ENCODE measurements at regions not wholly inside any gene's neighbourhood (a gene's known extent, or its start where the extent isn't known, plus 50 kb on each side); places are given as distances from the start of the nearest gene placed in this dataset.

DNA sequence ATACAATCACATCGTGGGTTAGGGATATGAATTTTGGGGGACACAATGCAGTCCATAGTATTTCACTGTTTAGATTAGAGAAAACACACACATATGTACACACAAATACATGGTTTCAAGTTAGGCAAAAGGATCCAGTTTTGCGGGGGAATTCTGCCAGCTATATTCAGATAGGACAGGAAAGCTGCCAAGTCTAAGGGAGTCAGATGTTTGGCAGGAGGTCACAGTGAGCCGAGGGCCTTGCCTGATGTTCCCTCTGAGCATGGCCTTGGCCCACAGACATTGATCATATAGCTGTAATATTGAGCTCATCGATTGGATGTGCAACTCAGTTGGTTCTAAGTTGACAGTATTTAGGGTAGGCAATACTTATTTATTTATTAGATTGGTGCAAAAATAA, 122.8 kb downstream of the ADRA2A start:
- H3K4me3 ChIP-seq (ENCODE audit: low read depth, low read length), result no peak overlapping the region
- TF ChIP-seq, protein P1, sequence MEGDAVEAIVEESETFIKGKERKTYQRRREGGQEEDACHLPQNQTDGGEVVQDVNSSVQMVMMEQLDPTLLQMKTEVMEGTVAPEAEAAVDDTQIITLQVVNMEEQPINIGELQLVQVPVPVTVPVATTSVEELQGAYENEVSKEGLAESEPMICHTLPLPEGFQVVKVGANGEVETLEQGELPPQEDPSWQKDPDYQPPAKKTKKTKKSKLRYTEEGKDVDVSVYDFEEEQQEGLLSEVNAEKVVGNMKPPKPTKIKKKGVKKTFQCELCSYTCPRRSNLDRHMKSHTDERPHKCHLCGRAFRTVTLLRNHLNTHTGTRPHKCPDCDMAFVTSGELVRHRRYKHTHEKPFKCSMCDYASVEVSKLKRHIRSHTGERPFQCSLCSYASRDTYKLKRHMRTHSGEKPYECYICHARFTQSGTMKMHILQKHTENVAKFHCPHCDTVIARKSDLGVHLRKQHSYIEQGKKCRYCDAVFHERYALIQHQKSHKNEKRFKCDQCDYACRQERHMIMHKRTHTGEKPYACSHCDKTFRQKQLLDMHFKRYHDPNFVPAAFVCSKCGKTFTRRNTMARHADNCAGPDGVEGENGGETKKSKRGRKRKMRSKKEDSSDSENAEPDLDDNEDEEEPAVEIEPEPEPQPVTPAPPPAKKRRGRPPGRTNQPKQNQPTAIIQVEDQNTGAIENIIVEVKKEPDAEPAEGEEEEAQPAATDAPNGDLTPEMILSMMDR (IDR thresholded peaks at IDR 0.05; ENCODE audit: low read depth, low read length, missing control alignments), result no peak
- DNase-seq (ENCODE audit: low read depth), result no peak

DNA sequence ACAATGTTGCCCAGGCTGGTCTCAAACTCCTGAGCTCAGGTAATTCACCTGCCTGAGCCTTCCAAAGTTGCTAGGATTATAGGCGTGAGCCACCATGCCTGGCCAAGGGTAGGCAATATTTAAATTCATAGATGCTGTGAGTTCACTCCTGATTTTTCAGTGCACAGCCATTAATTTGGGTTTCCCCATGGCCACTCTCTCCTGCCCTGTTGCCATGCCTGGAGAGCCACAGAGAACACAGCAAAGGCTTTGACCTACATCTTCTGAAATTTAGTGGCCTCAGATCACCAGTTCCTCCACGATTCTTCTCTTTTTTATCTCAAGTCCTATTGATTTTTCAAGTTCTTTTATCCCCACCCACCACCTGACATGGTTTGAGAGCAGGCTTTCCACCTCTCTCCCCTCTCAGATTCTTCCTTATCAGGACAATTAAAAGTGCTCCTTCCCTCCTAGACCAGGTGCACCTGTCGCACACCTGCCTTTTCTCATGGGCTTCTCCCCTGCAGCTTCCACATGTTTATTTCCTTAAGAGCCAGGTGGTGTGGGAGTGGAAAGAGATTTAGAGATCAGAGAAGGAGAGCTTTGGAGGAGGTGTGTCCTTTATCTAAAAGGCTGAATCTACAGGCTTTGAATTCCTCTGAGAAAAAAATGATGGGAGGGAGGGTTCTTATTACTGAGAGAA, 123.8 kb downstream of the ADRA2A start:
- TF ChIP-seq, protein P1 (IDR thresholded peaks at IDR 0.05; ENCODE audit: low read depth, low read length, missing control alignments), result no peak
- no peak for DNase-seq (ENCODE audit: low read depth)
- H3K4me3 ChIP-seq (ENCODE audit: low read depth, low read length), result no peak overlapping the region

DNA sequence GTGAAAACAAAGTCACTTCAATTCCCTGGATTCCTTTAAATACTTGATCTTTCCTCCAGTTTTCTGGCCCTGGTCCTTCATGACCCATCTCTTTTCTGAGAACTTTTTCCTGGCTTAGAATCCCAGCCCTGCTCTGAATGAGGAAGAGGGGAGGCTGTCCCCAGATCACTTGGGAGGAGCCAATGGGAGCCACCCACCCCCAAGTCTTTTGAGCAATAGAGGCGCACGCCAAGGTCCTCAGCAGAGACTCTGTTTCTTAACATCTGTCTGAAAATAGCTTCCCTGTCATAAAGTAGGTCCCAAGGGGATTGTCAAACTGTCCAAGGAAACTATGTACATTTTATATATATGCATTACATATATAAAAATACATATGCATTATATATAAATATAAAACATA, 126.8 kb downstream of the ADRA2A start:
- TF ChIP-seq, protein P1 (IDR thresholded peaks at IDR 0.05; ENCODE audit: low read depth, low read length, missing control alignments), result no peak
- H3K4me3 ChIP-seq (ENCODE audit: low read depth, low read length), result no peak overlapping the region
- no peak for DNase-seq (ENCODE audit: low read depth)

DNA sequence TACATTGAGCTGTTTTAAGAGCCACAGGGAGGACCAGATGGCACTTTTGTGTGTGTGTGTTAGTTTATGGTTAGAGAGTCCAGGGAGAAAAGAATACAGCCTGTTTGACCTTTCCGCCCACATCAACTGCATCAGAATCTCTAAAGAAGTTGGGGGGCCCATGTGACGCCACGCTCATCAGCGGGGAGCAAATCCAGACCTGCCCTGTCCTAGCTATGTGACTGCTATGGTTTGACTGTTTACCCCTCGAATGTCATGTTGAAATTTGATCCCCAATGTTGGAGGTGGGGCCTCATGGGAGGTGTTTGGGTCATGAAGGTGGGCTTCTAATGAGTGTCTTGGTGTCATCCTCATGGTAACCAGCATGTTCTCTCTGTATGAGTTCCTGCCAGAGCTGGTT, 128.0 kb downstream of the ADRA2A start:
- TF ChIP-seq, protein P1 (IDR thresholded peaks at IDR 0.05; ENCODE audit: low read depth, low read length, missing control alignments), result no peak
- no peak for DNase-seq (ENCODE audit: low read depth)
- no peak overlapping the region for H3K4me3 ChIP-seq (ENCODE audit: low read depth, low read length)

DNA sequence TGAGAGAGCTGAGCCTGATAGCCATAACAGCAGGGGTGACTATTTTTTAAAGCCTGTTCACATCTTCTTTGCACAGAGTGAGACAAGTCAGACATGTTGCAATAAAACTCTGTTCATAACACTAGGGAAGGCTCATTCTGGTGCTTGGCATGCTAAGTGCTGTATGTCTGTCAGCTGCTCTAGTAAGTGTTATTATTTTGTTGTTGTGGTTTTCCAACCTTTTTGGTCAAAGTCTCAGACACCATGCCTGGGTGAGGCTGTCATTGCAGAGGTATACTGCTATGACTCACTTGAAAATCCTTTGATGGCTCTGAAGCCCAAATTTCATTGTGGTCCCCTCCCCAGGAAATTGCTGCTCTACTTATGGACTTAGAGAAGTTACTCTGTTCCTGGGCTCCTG, 129.7 kb downstream of the ADRA2A start:
- H3K4me3 ChIP-seq (ENCODE audit: low read depth, low read length), result no peak overlapping the region
- TF ChIP-seq, protein P1 (IDR thresholded peaks at IDR 0.05; ENCODE audit: low read depth, low read length, missing control alignments), result no peak
- no peak for DNase-seq (ENCODE audit: low read depth)

DNA sequence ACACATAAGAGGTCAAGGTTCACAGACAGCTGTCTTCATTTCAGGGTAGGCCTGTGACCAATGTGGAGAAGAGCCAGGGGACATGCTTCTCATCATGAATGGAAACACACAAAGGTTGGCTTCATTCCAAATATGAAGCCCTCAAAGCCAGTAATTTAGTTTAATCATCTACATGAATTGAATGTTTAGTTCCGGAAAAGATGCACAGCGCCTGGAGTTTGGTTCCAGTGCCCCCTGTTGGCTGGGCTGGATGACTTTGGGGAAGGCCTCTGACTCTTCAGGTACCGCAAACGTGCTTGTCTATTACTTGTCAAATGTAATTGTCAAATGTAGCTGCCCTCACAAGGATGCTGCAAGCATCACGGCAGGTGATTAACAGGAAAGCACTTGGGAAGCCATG, 130.7 kb downstream of the ADRA2A start:
- DNase-seq (ENCODE audit: low read depth), result no peak
- TF ChIP-seq, protein P1 (IDR thresholded peaks at IDR 0.05; ENCODE audit: low read depth, low read length, missing control alignments), result peak; percentile 62
- no peak overlapping the region for H3K4me3 ChIP-seq (ENCODE audit: low read depth, low read length)

DNA sequence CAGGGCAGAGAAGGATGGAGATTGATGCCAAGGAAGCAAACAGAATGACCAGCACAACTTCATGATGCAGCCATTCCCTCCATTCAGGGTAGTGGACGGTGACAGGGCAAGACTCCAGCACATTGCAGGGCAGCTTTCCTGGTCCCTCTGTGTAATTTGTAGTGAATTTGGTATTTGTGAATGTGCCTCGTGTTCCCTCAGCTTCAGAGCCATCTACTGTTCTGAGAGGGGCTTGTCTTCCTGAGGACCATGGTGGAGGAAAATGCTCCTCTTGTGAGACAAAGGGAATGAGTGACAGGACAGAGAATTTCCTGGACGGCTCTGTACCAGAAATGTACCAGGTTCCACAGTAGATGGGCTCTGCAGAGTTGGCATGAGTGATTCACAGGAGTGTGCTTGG, 132.1 kb downstream of the ADRA2A start:
- H3K4me3 ChIP-seq (ENCODE audit: low read depth, low read length), result no peak overlapping the region
- TF ChIP-seq, protein P1 (IDR thresholded peaks at IDR 0.05; ENCODE audit: low read depth, low read length, missing control alignments), result no peak
- no peak for DNase-seq (ENCODE audit: low read depth)

Data from GM12864 (cell line).